ENCODE measurements at regions not wholly inside any gene's neighbourhood (a gene's known extent, or its start where the extent isn't known, plus 50 kb on each side); places are given as distances from the start of the nearest gene placed in this dataset.

GRCh38 chr7:47191316-47191715, 390.6 kb downstream of the TNS3 start:
- TF ChIP-seq, protein P1, sequence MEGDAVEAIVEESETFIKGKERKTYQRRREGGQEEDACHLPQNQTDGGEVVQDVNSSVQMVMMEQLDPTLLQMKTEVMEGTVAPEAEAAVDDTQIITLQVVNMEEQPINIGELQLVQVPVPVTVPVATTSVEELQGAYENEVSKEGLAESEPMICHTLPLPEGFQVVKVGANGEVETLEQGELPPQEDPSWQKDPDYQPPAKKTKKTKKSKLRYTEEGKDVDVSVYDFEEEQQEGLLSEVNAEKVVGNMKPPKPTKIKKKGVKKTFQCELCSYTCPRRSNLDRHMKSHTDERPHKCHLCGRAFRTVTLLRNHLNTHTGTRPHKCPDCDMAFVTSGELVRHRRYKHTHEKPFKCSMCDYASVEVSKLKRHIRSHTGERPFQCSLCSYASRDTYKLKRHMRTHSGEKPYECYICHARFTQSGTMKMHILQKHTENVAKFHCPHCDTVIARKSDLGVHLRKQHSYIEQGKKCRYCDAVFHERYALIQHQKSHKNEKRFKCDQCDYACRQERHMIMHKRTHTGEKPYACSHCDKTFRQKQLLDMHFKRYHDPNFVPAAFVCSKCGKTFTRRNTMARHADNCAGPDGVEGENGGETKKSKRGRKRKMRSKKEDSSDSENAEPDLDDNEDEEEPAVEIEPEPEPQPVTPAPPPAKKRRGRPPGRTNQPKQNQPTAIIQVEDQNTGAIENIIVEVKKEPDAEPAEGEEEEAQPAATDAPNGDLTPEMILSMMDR (IDR thresholded peaks at IDR 0.05; ENCODE audit: low read depth, low read length, missing input control) = no peak
- no peak for TF ChIP-seq TAF1 (conservative IDR thresholded peaks at IDR 0.05)
- no peak for TF ChIP-seq SP1 (IDR thresholded peaks at IDR 0.05)
- no peak for TF ChIP-seq REST (IDR thresholded peaks at IDR 0.05)
- TF ChIP-seq RAD21 (IDR thresholded peaks at IDR 0.05) = no peak
- TF ChIP-seq EGR1 (IDR thresholded peaks at IDR 0.05; ENCODE audit: low read depth in 2 of 2) = no peak
- no peak for TF ChIP-seq NR2F2 (IDR thresholded peaks at IDR 0.05)
- TF ChIP-seq JUND (IDR thresholded peaks at IDR 0.05) = no peak

Measured in liver (tissue), 3 donors.